ENCODE measurements at regions not wholly inside any gene's neighbourhood (a gene's known extent, or its start where the extent isn't known, plus 50 kb on each side); places are given as distances from the start of the nearest gene placed in this dataset.
"Not testable (repeated sequence)": the region's sequence is repeated elsewhere in the genome, so short reads cannot be mapped to it uniquely, and the experiment has no call there.

GRCh38 chr5:6321078-6321477 lies 57.3 kb downstream of the MED10 start:
- no peak for DNase-seq

- no peak for DNase-seq
Measured at GRCh38 chr5:6319116-6319515, 59.2 kb downstream of the MED10 start.

GRCh38 chr5:6317116-6317798 lies 61.1 kb downstream of the MED10 start:
- no peak for DNase-seq

GRCh38 chr5:6315580-6315979 lies 62.8 kb downstream of the MED10 start:
- no peak for DNase-seq

GRCh38 chr5:6311568-6312501 lies 66.5 kb downstream of the MED10 start:
- DNase-seq, result no peak

GRCh38 chr5:6309949-6310348 lies 68.4 kb downstream of the MED10 start:
- DNase-seq, result no peak

- no peak for DNase-seq
Measured at GRCh38 chr5:6308683-6309082, 69.7 kb downstream of the MED10 start.

GRCh38 chr5:6307304-6307703 lies 71.0 kb downstream of the MED10 start:
- no peak for DNase-seq

GRCh38 chr5:6305853-6306252 lies 72.5 kb downstream of the MED10 start:
- no peak for DNase-seq

GRCh38 chr5:6302684-6303083 lies 75.7 kb downstream of the MED10 start:
- DNase-seq, result no peak

- DNase-seq, result no peak
Measured at GRCh38 chr5:6302075-6302474, 76.3 kb downstream of the MED10 start.

GRCh38 chr5:6296524-6296923 lies 81.8 kb downstream of the MED10 start:
- no peak for DNase-seq

GRCh38 chr5:6291961-6292360 lies 86.4 kb downstream of the MED10 start:
- peak in 1 of 2 donors; percentile 32 for DNase-seq

- DNase-seq, result no peak
Measured at GRCh38 chr5:6289239-6289638, 89.1 kb downstream of the MED10 start.

GRCh38 chr5:6287176-6287575 lies 91.2 kb downstream of the MED10 start:
- no peak for DNase-seq

GRCh38 chr5:6286404-6286803 lies 91.9 kb downstream of the MED10 start:
- no peak for DNase-seq

- not testable (repeated sequence) for DNase-seq
Measured at GRCh38 chr5:6284491-6284890, 93.9 kb downstream of the MED10 start.

GRCh38 chr5:6282352-6282751 lies 96.0 kb downstream of the MED10 start:
- DNase-seq, result no peak

- DNase-seq, result no peak
Measured at GRCh38 chr5:6281818-6282217, 96.5 kb downstream of the MED10 start.

GRCh38 chr5:6280425-6281100 lies 97.8 kb downstream of the MED10 start:
- no peak for DNase-seq

- no peak for DNase-seq
Measured at GRCh38 chr5:6279607-6280006, 98.7 kb downstream of the MED10 start.

GRCh38 chr5:6274846-6275543 lies 103.4 kb downstream of the MED10 start:
- DNase-seq, result no peak

- no peak for DNase-seq
Measured at GRCh38 chr5:6273749-6274148, 104.6 kb downstream of the MED10 start.

Measured in bone marrow (tissue), 2 donors.